Ishikawa (cell line): ENCODE measurements at regions not wholly inside any gene's neighbourhood (a gene's known extent, or its start where the extent isn't known, plus 50 kb on each side); places are given as distances from the start of the nearest gene placed in this dataset.

Source experiments
- CEBPB ChIP-seq: IDR thresholded peaks from 2 replicates; pipeline ENCODE4 v1.6.1; 2012
- CREB1 ChIP-seq: IDR thresholded peaks from 2 replicates; pipeline ENCODE4 v1.6.1; 2012; ENCODE audit warnings: low read depth
- EGR1 ChIP-seq: IDR thresholded peaks from 2 replicates; pipeline ENCODE4 v1.6.1; 2012
- EP300 ChIP-seq: IDR thresholded peaks from 2 replicates; pipeline ENCODE4 v1.6.1; 2012; ENCODE audit warnings: borderline replicate concordance
- FOXM1 ChIP-seq: IDR thresholded peaks from 2 replicates; pipeline ENCODE4 v1.6.1; 2012; ENCODE audit warnings: low read depth, borderline replicate concordance
- MAX ChIP-seq: IDR thresholded peaks from 2 replicates; pipeline ENCODE4 v1.6.1; 2012
- NFIC ChIP-seq: IDR thresholded peaks from 2 replicates; pipeline ENCODE4 v1.6.1; 2012
- RAD21 ChIP-seq: IDR thresholded peaks from 2 replicates; pipeline ENCODE4 v1.6.1; 2012; ENCODE audit warnings: low read depth
- REST ChIP-seq: IDR thresholded peaks from 2 replicates; pipeline ENCODE4 v1.6.1; 2012; ENCODE audit warnings: low read depth, mild to moderate bottlenecking
- TAF1 ChIP-seq: IDR thresholded peaks from 2 replicates; pipeline ENCODE4 v1.6.1; 2012; ENCODE audit warnings: low read depth, mild to moderate bottlenecking
- TCF12 ChIP-seq: IDR thresholded peaks from 2 replicates; pipeline ENCODE4 v1.6.1; 2012; ENCODE audit warnings: low read depth
- TEAD4 ChIP-seq: IDR thresholded peaks from 2 replicates; pipeline ENCODE4 v1.6.1; 2012
- USF1 ChIP-seq: IDR thresholded peaks from 2 replicates; pipeline ENCODE4 v1.6.1; 2012
- YY1 ChIP-seq: IDR thresholded peaks from 2 replicates; pipeline ENCODE4 v1.6.1; 2012; ENCODE audit warnings: low read depth
- ZBTB7A ChIP-seq: IDR thresholded peaks from 2 replicates; pipeline ENCODE4 v1.6.1; 2012; ENCODE audit warnings: low read depth

GRCh38 chr6:19934996-19935591, 97.9 kb downstream of the ID4 start:
- no peak for TF ChIP-seq MAX
- no peak for TF ChIP-seq TAF1
- TF ChIP-seq FOXM1: no peak
- no peak for TF ChIP-seq EP300
- no peak for TF ChIP-seq ZBTB7A
- TF ChIP-seq EGR1: no peak
- TF ChIP-seq NFIC: no peak
- TF ChIP-seq CREB1: no peak
- no peak for TF ChIP-seq CEBPB
- no peak for TF ChIP-seq TEAD4
- TF ChIP-seq YY1: no peak
- no peak for TF ChIP-seq TCF12
- no peak for TF ChIP-seq RAD21
- TF ChIP-seq REST: no peak
- no peak for TF ChIP-seq USF1

- TF ChIP-seq TAF1 (no peak), EP300 (no peak), USF1 (no peak), TEAD4 (no peak), RAD21 (no peak), REST (no peak), FOXM1 (no peak), YY1 (no peak), CREB1 (no peak), MAX (no peak), NFIC (no peak), EGR1 (no peak), ZBTB7A (no peak), CEBPB (no peak), TCF12 (no peak)
Observed at GRCh38 chr6:19943042-19943441, 105.9 kb downstream of the ID4 start.

- TF ChIP-seq TEAD4 (no peak), CREB1 (no peak), EGR1 (no peak), MAX (no peak), TAF1 (no peak), ZBTB7A (no peak), YY1 (no peak), NFIC (no peak), REST (no peak), CEBPB (no peak), FOXM1 (no peak), TCF12 (no peak), RAD21 (no peak)
Observed at GRCh38 chr6:19945843-19946358, 108.7 kb downstream of the ID4 start.

- TF ChIP-seq FOXM1 (no peak), TEAD4 (no peak), TAF1 (no peak), REST (no peak), YY1 (no peak), CREB1 (no peak), EP300 (no peak), ZBTB7A (no peak)
Observed at GRCh38 chr6:19949155-19949554, 112.0 kb downstream of the ID4 start.
